ENCODE measurements at regions not wholly inside any gene's neighbourhood (a gene's known extent, or its start where the extent isn't known, plus 50 kb on each side); places are given as distances from the start of the nearest gene placed in this dataset.

GRCh38 chr14:40122968-40123648 lies 690.9 kb upstream of the FBXO33 start:
- no peaks in the 10 kb centered on the region for H3K27me3 ChIP-seq (ENCODE audit: insufficient read depth)
- no peaks in the 10 kb centered on the region for H4K20me1 ChIP-seq (replicated peaks; ENCODE audit: insufficient read depth)
- H2AFZ ChIP-seq: peak overlapping the region; percentile 98; the same call in 1 of the 2 replicates
- no peak overlapping the region; the same call in 1 of the 2 replicates for H3K27ac Mint-ChIP-seq
- peaks cover 5% of the 10 kb centered on the region; the same call in 1 of the 2 replicates for H3K4me1 ChIP-seq (ENCODE audit: insufficient read depth)
- H3K9me3 Mint-ChIP-seq: no peaks in the 10 kb centered on the region
- H3K27ac ChIP-seq (ENCODE audit: low read depth): no peak overlapping the region; the same call in 1 of the 2 replicates
- H3K9me2 ChIP-seq (ENCODE audit: insufficient read depth): no peaks in the 10 kb centered on the region
- no peaks in the 10 kb centered on the region for H3K36me3 ChIP-seq (ENCODE audit: insufficient read depth)
- H3K4me2 ChIP-seq: peak overlapping the region; percentile 71
- H3F3A ChIP-seq (replicated peaks; ENCODE audit: low read depth): no peaks in the 10 kb centered on the region
- H3K36me3 Mint-ChIP-seq (ENCODE audit: low read depth): no peaks in the 10 kb centered on the region
- ATAC-seq: no peak
- peaks cover 8% of the 10 kb centered on the region; the same call in 2 of the 3 replicates for H3K4me1 Mint-ChIP-seq
- no peaks in the 10 kb centered on the region for H3K27me3 Mint-ChIP-seq (ENCODE audit: insufficient read depth, low read depth, poor library complexity)
- H3K4me3 Mint-ChIP-seq: no peak overlapping the region; the same call in 2 of the 3 replicates
- TF ChIP-seq ETS1 (IDR thresholded peaks at IDR 0.05): no peak
- peak overlapping the region; percentile 30 for H3K4me3 ChIP-seq
- DNase-seq (ENCODE audit: low spot score): no peak
- H3K79me2 ChIP-seq (replicated peaks; ENCODE audit: insufficient read depth): no peaks in the 10 kb centered on the region

- no peak overlapping the region for H3K27ac Mint-ChIP-seq
- Histone ChIP-seq H4K20me1 (replicated peaks; ENCODE audit: insufficient read depth) (no peaks in the 10 kb centered on the region), H3K36me3 (ENCODE audit: insufficient read depth) (no peaks in the 10 kb centered on the region), H3K4me3 (no peak overlapping the region), H3K27ac (ENCODE audit: low read depth) (no peak overlapping the region), H3K9me2 (ENCODE audit: insufficient read depth) (no peaks in the 10 kb centered on the region), H3K27me3 (ENCODE audit: insufficient read depth) (no peaks in the 10 kb centered on the region), H3F3A (replicated peaks; ENCODE audit: low read depth) (no peaks in the 10 kb centered on the region), H3K79me2 (replicated peaks; ENCODE audit: insufficient read depth) (no peaks in the 10 kb centered on the region), H3K4me2 (no peak overlapping the region), H2AFZ (no peak overlapping the region), H3K4me1 (ENCODE audit: insufficient read depth) (peaks cover 5% of the 10 kb centered on the region; the same call in 1 of the 2 replicates)
- no peaks in the 10 kb centered on the region for H3K36me3 Mint-ChIP-seq (ENCODE audit: low read depth)
- no peaks in the 10 kb centered on the region for H3K27me3 Mint-ChIP-seq (ENCODE audit: insufficient read depth, low read depth, poor library complexity)
- no peak overlapping the region for H3K4me3 Mint-ChIP-seq
- peaks cover 8% of the 10 kb centered on the region; the same call in 2 of the 3 replicates for H3K4me1 Mint-ChIP-seq
- H3K9me3 Mint-ChIP-seq: no peaks in the 10 kb centered on the region
- DNase-seq (ENCODE audit: low spot score) (no peak), ATAC-seq (no peak)
- TF ChIP-seq ZNF462 (CRISPR knock-in tag; IDR thresholded peaks at IDR 0.05) (no peak), REST (IDR thresholded peaks at IDR 0.05; ENCODE audit: unreplicated experiment) (no peak), EZH2 (IDR thresholded peaks at IDR 0.05; ENCODE audit: low read depth, unreplicated experiment) (no peak), ZNF331 (CRISPR knock-in tag; IDR thresholded peaks at IDR 0.05; ENCODE audit: low read depth) (no peak), POLR2AphosphoS5 (IDR thresholded peaks at IDR 0.05; ENCODE audit: low read depth) (no peak), EZH2phosphoT487 (IDR thresholded peaks at IDR 0.05; ENCODE audit: unreplicated experiment) (no peak), CTCF (conservative IDR thresholded peaks at IDR 0.05; ENCODE audit: low read depth in 2 of 2) (no peak)
Observed at GRCh38 chr14:40119765-40120164, 687.5 kb upstream of the FBXO33 start.

Measured in GM23338 (cell line).